IMR-90 (cell line): ENCODE measurements at regions not wholly inside any gene's neighbourhood (a gene's known extent, or its start where the extent isn't known, plus 50 kb on each side); places are given as distances from the start of the nearest gene placed in this dataset.

ENCODE experiments used
- ATAC-seq: fragments of 200-7000 bp; cut with Tn5 transposase; 2 replicates; pipeline ENCODE4 v1.9.1; 2020; ENCODE audit warnings: low read depth, mild to moderate bottlenecking, moderate library complexity
- BruUV-seq: library from RNA; stranded (reverse); fragments of 400-500 nt; replicated peaks from 2 replicates; lab custom pipeline; 2021; lab: Mats Ljungman, UMichigan
- CTCF ChIA-PET: fragments of 300-600 bp; formaldehyde crosslinking; extraction: SDS; loops from one replicate; lab custom pipeline; 2021; ENCODE audit warnings: antibody characterized with exemption; lab: Yijun Ruan, JAX
- POLR2A ChIA-PET: fragments of 300-600 bp; sonication (Branson Sonifier 250); formaldehyde crosslinking; loops from one replicate; lab custom pipeline; 2022; ENCODE audit warnings: antibody characterized with exemption; ENCODE audit not compliant: unreplicated experiment; lab: Charles Lee
- DNase-seq: peaks from one replicate; pipeline ENCODE4 v3.0.0; 2013
- H2AFZ ChIP-seq: replicated peaks from 2 replicates; pipeline ENCODE3; 2013; ENCODE audit warnings: low read length, mild to moderate bottlenecking; ENCODE audit not compliant: poor library complexity
- H2AK5ac ChIP-seq: 2 replicates; pipeline ENCODE4 v1.6.1; 2013; ENCODE audit warnings: low read depth, low read length, inconsistent platforms
- H2AK9ac ChIP-seq: replicated peaks from 2 replicates; pipeline ENCODE3; 2013; ENCODE audit warnings: mild to moderate bottlenecking, low read depth, low read length, moderate library complexity; ENCODE audit not compliant: poor library complexity
- H2BK120ac ChIP-seq: 2 replicates; pipeline ENCODE4 v1.6.1; 2013; ENCODE audit warnings: low read depth, low read length, inconsistent platforms
- H2BK15ac ChIP-seq: 3 replicates; pipeline ENCODE4 v1.6.1; 2013; ENCODE audit warnings: low read depth, low read length, inconsistent platforms
- H2BK20ac ChIP-seq: 2 replicates; pipeline ENCODE4 v1.6.1; 2013; ENCODE audit warnings: low read depth, mild to moderate bottlenecking, inconsistent platforms, low read length, moderate library complexity
- H2BK5ac ChIP-seq: 2 replicates; pipeline ENCODE4 v1.6.1; 2013; ENCODE audit warnings: mild to moderate bottlenecking, low read depth, low read length, inconsistent platforms; ENCODE audit not compliant: poor library complexity, severe bottlenecking
- H3K14ac ChIP-seq: replicated peaks from 2 replicates; pipeline ENCODE4 v1.6.1; 2013; ENCODE audit warnings: low read depth, low read length, inconsistent platforms
- H3K18ac ChIP-seq: 2 replicates; pipeline ENCODE4 v1.6.1; 2013; ENCODE audit warnings: low read depth, low read length, control low read depth
- H3K23ac ChIP-seq: 2 replicates; pipeline ENCODE4 v1.6.1; 2013; ENCODE audit warnings: low read depth, low read length, inconsistent platforms
- H3K27ac ChIP-seq: 2 replicates; pipeline ENCODE4 v1.5.1; 2013; ENCODE audit warnings: mild to moderate bottlenecking, control low read depth, low read length; ENCODE audit not compliant: insufficient read depth
- H3K27me3 ChIP-seq: 2 replicates; pipeline ENCODE4 v1.6.1; 2013; ENCODE audit warnings: low read length; ENCODE audit not compliant: control insufficient read depth, insufficient read depth
- H3K36me3 ChIP-seq: 2 replicates; pipeline ENCODE4 v1.6.1; 2013; ENCODE audit warnings: low read length, mixed read lengths; ENCODE audit not compliant: control insufficient read depth, insufficient read depth
- H3K4ac ChIP-seq: 2 replicates; pipeline ENCODE4 v1.6.1; 2013; ENCODE audit warnings: low read depth, low read length, inconsistent platforms
- H3K4me1 ChIP-seq: 2 replicates; pipeline ENCODE4 v1.6.1; 2013; ENCODE audit warnings: low read length, mixed read lengths; ENCODE audit not compliant: control insufficient read depth, insufficient read depth
- H3K4me2 ChIP-seq: 2 replicates; pipeline ENCODE4 v1.6.1; 2013; ENCODE audit warnings: low read depth, mild to moderate bottlenecking, control low read depth, low read length, moderate library complexity
- H3K4me3 ChIP-seq: 2 replicates; pipeline ENCODE4 v1.5.1; 2013; ENCODE audit warnings: low read depth, mild to moderate bottlenecking, control low read depth, low read length, moderate library complexity; ENCODE audit not compliant: insufficient read depth
- H3K56ac ChIP-seq: 2 replicates; pipeline ENCODE4 v1.6.1; 2013; ENCODE audit warnings: low read length, inconsistent platforms; ENCODE audit not compliant: insufficient read depth; ENCODE audit errors: extremely low read depth
- H3K79me1 ChIP-seq, 2 experiments: 2 replicates each; pipeline ENCODE4 v1.6.1; 2013; ENCODE audit warnings: low read length in 2 of 2, inconsistent platforms in 1 of 2, low read depth in 1 of 2
- H3K9ac ChIP-seq: 2 replicates; pipeline ENCODE4 v1.6.1; 2013; ENCODE audit warnings: low read depth, low read length, control low read depth
- H3K9me1 ChIP-seq: 2 replicates; pipeline ENCODE4 v1.6.1; 2013; ENCODE audit warnings: low read length, inconsistent platforms; ENCODE audit not compliant: insufficient read depth
- H3K9me3 ChIP-seq: 2 replicates; pipeline ENCODE4 v1.6.1; 2013; ENCODE audit warnings: low read length; ENCODE audit not compliant: control insufficient read depth, insufficient read depth
- H4K20me1 ChIP-seq: 2 replicates; pipeline ENCODE4 v1.6.1; 2013; ENCODE audit warnings: low read length, inconsistent platforms; ENCODE audit not compliant: insufficient read depth
- H4K5ac ChIP-seq: 2 replicates; pipeline ENCODE4 v1.6.1; 2013; ENCODE audit warnings: mild to moderate bottlenecking, low read depth, low read length, control low read depth
- H4K8ac ChIP-seq, 2 experiments: 2 replicates each; pipeline ENCODE4 v1.6.1; 2013; ENCODE audit warnings: low read depth in 2 of 2, low read length in 2 of 2, control low read depth in 1 of 2, inconsistent platforms in 1 of 2
- H4K91ac ChIP-seq: 2 replicates; pipeline ENCODE4 v1.6.1; 2013; ENCODE audit warnings: low read depth, low read length, inconsistent platforms; ENCODE audit not compliant: insufficient read depth
- BHLHE40 ChIP-seq: fragments of 150-350 bp; IDR thresholded peaks from 2 replicates; pipeline ENCODE4 v1.6.1; 2016; ENCODE audit warnings: mild to moderate bottlenecking, low read depth, low read length
- CHD1 ChIP-seq: IDR thresholded peaks from 2 replicates; pipeline ENCODE4 v1.6.1; 2012; ENCODE audit warnings: low read depth, low read length, improper control_type of control experiment
- CTCF ChIP-seq: conservative IDR thresholded peaks from 2 replicates; pipeline ENCODE4 v1.5.1; 2012; ENCODE audit warnings: mild to moderate bottlenecking, low read depth, low read length, improper control_type of control experiment
- ELK1 ChIP-seq: fragments of 150-350 bp; IDR thresholded peaks from 2 replicates; pipeline ENCODE4 v1.6.1; 2016; ENCODE audit warnings: low read depth, mild to moderate bottlenecking, low read length, moderate library complexity, borderline replicate concordance
- FOS ChIP-seq: fragments of 150-350 bp; IDR thresholded peaks from 2 replicates; pipeline ENCODE4 v1.6.1; 2016; ENCODE audit warnings: low read depth, low read length
- MAFK ChIP-seq: IDR thresholded peaks from 2 replicates; pipeline ENCODE4 v1.6.1; 2012; ENCODE audit warnings: low read depth, low read length, improper control_type of control experiment
- MAZ ChIP-seq: IDR thresholded peaks from 2 replicates; pipeline ENCODE4 v1.6.1; 2012; ENCODE audit warnings: low read depth, mild to moderate bottlenecking, low read length, improper control_type of control experiment, moderate library complexity, borderline replicate concordance
- MXI1 ChIP-seq: IDR thresholded peaks from 2 replicates; pipeline ENCODE4 v1.6.1; 2012; ENCODE audit warnings: low read depth, mild to moderate bottlenecking, low read length, moderate library complexity, borderline replicate concordance
- NFE2L2 ChIP-seq: fragments of 150-350 bp; IDR thresholded peaks from 2 replicates; pipeline ENCODE4 v1.6.1; 2016; ENCODE audit warnings: low read depth, mild to moderate bottlenecking, low read length
- POLR2A ChIP-seq: IDR thresholded peaks from 2 replicates; pipeline ENCODE4 v1.6.1; 2012; ENCODE audit warnings: mild to moderate bottlenecking, low read depth, low read length
- RAD21 ChIP-seq: IDR thresholded peaks from 2 replicates; pipeline ENCODE4 v1.6.1; 2012; ENCODE audit warnings: low read length, improper control_type of control experiment
- RFX5 ChIP-seq: IDR thresholded peaks from 2 replicates; pipeline ENCODE4 v1.8.0; 2012; ENCODE audit warnings: low read depth, mild to moderate bottlenecking, low read length, moderate library complexity
- SMC3 ChIP-seq: fragments of 150-350 bp; IDR thresholded peaks from 2 replicates; pipeline ENCODE4 v1.6.1; 2016; ENCODE audit warnings: low read depth, mild to moderate bottlenecking, antibody characterized with exemption, low read length, moderate library complexity
- USF2 ChIP-seq: fragments of 150-350 bp; IDR thresholded peaks from 2 replicates; pipeline ENCODE4 v1.6.1; 2017; ENCODE audit warnings: mild to moderate bottlenecking, antibody characterized with exemption, low read length, low read depth
- dilution Hi-C: fragments of 300-500 bp; cut with HindIII; formaldehyde crosslinking; loops from one replicate; pipeline ENCODE4 v1.14.3; 2018; ENCODE audit warnings: low sequenced_read_pairs; ENCODE audit not compliant: unreplicated experiment
- in situ Hi-C: fragments of 300-500 bp; cut with MboI; formaldehyde crosslinking; loops from 3 replicates; pipeline ENCODE4 v1.14.3; 2019; ENCODE audit warnings: low sequenced_read_pairs, inconsistent platforms, mixed read lengths
- intact Hi-C: fragments of 100-400 bp; cut with micrococcal nuclease; formaldehyde crosslinking; loops from 2 replicates; pipeline ENCODE4 v1.10.0; 2022

GRCh38 chr4:85177092-85177491 lies 210.6 kb upstream of the WDFY3 start:
- Histone ChIP-seq H3K9ac (no peak overlapping the region), H3K9me3 (no peaks in the 10 kb centered on the region), H3K23ac (no peak overlapping the region), H3K36me3 (no peaks in the 10 kb centered on the region), H3K9me1 (no peaks in the 10 kb centered on the region), H3K4me1 (no peaks in the 10 kb centered on the region), H3K18ac (no peak overlapping the region), H2BK120ac (no peak overlapping the region), H3K56ac (no peak overlapping the region), H2BK5ac (no peak overlapping the region), H4K91ac (no peak overlapping the region), H2AK5ac (no peak overlapping the region), H2BK20ac (no peak overlapping the region), H2AFZ (no peak overlapping the region), H3K14ac (no peak overlapping the region), H3K79me1 (no peaks in the 10 kb centered on the region), H3K4me2 (no peak overlapping the region), H2BK15ac (no peak overlapping the region), H3K27me3 (no peaks in the 10 kb centered on the region), H4K20me1 (no peaks in the 10 kb centered on the region), H3K4me3 (no peak overlapping the region), H4K5ac (no peak overlapping the region), H4K8ac (no peak overlapping the region), H2AK9ac (no peak overlapping the region), H3K27ac (no peak overlapping the region), H3K4ac (no peak overlapping the region)
- no peak for TF ChIP-seq MAFK
- no peak for TF ChIP-seq SMC3
- no peak for TF ChIP-seq USF2
- TF ChIP-seq RFX5 = no peak
- no peak for TF ChIP-seq ELK1
- no peak for TF ChIP-seq NFE2L2
- TF ChIP-seq FOS = no peak
- no peak for TF ChIP-seq BHLHE40
- no peak for TF ChIP-seq POLR2A
- TF ChIP-seq MAZ = no peak
- no peak for TF ChIP-seq RAD21
- TF ChIP-seq CTCF = no peak
- TF ChIP-seq MXI1 = no peak
- no peak for TF ChIP-seq CHD1
- dilution Hi-C loops = no loop called here
- ATAC-seq (no peak), DNase-seq (no peak)
- BruUV-seq = no TSS peak
- ChIA-PET POLR2A (no interaction called here), CTCF (no interaction called here)
- intact Hi-C loops = no loop called here
- in situ Hi-C loops = no loop called here
